Stimulated activated CD8-positive, alpha-beta memory T cell treated with anti-CD3 and anti-CD28 coated beads, Interleukin-2, amount 100 ng/mL, for 48 hours (primary cell): ENCODE measurements at regions not wholly inside any gene's neighbourhood (a gene's known extent, or its start where the extent isn't known, plus 50 kb on each side); places are given as distances from the start of the nearest gene placed in this dataset.

Source experiments
- DNase-seq, 2 donors: peaks; one replicate each; pipeline ENCODE4 v3.0.0-alpha.2; 2020; ENCODE audit warnings: low read depth in 2 of 2

DNA sequence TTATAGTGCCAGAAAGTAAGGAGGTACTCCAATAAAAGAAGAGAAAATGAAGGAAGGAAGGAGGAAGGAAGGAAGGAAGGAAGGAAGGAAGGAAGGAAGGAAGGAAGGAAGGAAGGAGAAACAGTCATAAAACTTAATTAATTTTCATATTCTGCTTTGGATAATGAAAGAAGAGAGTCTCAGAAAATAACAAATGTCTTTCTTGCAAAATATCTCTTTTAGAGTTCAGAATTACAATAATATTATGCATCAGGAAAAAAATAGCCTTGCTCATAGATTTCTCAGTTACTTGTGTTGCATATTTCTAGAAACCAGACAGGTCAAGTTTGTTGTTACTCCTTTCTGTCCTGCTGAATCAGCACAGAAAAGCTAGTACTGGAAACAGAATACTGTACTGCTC lies 130.1 kb upstream of the DKK2 start:
- no peak for DNase-seq

DNA sequence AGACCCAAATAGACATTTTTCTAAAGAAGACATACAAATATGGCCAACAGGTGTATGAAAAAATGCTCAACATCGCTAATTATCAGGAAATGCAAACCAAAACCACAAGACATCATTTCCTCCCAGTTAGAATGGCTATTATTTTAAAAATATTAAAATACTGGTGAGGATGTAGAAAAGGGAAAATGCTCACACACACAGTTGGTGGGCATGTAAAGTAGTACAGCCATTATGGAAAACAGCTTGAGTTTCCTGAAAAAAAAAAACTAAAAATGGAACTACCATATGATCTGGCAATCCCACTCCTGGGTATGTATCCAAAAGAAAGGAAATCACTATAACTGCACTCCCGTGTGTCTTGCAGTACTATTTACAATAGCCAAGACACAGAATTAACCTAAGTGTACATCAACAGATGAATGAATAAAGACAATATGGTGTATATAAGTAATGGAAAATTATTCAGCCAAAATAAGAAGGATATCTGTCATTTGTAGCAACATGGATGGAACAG lies 128.9 kb upstream of the DKK2 start:
- no peak for DNase-seq

DNA sequence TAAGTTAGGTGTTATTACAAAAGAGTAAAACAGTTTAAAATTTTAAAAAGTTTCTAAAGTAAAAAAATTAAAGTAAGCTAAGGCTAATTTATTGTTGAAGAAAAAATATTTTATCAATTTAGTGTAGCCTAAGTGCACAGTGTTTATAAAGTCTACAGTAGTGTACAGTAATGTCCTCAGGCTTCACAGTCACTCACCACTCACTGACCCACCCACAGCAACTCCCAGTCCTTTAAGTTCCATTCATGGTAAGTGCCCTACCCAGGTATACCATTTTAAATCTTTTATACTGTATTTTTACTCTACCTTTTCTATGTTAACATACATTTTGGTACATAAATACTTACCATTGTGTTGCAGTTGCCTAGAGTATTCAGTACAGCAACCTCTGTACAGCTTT lies 120.3 kb upstream of the DKK2 start:
- DNase-seq: no peak

DNA sequence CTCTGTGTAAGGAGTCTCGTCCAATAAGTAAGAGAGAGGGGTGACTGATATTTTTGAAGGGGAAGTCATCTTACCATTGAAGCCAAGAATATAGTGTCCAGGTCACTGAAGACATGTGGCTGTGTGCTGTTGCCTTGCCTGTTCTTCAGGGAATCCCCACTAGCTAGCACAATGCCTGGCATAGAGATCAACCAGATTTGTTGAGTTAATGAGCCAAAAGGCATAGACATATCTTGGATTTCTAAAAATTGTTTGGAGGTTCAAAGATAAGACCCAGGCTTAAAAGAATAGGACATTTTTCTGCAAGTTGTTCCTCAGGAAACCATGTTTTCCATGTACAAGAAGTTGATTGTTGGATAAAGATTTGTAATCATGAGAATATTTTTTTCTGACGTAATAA lies 119.3 kb upstream of the DKK2 start:
- DNase-seq: no peak

DNA sequence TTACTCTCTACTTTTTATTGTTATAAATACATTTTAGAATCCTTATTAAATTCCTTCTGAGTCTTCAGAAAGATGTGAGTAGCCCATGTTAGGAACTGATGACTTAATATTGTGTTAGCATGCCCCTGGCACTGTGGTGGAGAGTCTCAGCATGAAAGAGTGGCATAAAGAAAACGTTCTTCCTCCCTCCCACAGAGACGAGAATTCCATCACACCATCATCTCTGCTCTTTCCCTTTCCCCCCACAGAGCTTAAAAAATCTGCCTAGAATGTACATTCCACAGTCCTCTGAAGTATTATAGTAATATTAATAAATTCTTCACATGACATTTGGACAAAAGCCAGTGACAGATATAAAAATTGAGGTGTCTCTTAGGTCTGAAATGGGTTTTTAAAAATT lies 117.8 kb upstream of the DKK2 start:
- no peak for DNase-seq

DNA sequence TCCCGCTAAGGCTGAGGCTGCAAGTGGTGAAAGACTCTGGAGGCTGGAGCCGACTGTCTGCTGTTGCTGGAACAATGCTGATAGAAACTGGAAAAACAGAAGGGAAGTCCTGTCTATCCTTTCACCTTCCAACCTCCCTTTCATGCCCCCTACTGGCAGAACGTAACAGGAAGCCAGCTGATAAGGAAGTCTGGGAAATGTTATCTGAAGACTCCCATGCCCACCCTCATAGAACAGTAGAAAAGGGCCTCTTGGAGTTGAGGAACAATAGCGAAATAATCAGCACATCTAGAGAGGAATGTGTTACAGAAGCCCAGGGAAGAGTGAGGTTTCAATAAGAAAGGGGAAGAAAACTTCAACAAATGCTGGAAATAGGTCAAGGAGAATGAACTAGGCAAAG lies 117.1 kb upstream of the DKK2 start:
- no peak for DNase-seq

DNA sequence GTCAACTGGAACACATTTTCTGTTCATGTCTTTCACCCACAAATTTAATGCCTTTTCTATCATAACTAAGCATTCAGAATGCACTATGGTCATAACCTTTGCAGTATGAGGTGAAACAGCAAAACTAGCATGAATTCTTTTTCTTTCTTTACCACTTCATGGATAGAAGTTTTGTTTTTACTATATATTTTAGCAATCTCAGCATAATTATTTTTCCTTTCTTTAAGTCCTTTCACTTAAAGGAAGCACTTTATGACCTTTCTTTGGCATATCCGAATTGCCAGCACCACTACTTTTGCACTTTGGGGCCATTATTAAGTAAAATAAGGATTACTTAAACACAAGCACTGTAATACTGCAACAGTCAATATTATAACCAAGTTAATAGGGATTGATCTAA lies 115.1 kb upstream of the DKK2 start:
- DNase-seq: no peak

DNA sequence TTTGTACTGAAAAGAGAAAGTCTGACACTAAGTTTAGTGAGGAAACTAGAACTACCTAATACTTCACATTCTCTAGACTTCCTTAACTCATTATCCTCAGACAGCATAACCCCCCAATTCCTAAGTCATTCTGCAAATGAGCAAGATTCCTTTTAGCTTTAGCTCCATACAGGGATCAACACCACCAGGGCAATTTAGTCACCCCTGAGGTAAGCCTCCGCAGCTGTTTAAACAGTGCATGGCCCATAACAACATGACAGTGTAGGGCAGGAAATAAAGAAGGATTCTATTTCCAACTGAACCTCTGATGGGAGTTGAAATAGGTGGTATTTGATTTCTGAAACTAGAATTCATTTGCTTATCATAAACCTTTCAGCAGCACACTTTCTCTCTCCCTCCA lies 112.8 kb upstream of the DKK2 start:
- DNase-seq: no peak

DNA sequence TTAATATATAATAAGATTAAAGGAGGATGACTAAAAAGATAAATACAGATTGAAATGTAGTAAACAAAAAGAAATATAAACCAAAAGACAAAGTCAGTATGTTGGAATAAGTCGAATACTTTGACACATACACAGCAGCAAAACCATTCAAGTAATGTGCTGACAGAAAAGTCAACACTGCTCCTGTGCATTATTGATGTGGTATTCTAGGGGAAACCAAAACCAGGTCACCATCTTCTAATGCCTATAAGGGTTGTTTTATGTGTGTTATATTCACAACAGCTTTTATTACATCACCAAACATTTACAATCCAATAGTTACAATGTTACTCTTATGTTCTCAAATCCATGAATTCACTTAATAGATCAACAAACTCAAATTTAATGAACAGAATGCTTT lies 111.8 kb upstream of the DKK2 start:
- no peak for DNase-seq

DNA sequence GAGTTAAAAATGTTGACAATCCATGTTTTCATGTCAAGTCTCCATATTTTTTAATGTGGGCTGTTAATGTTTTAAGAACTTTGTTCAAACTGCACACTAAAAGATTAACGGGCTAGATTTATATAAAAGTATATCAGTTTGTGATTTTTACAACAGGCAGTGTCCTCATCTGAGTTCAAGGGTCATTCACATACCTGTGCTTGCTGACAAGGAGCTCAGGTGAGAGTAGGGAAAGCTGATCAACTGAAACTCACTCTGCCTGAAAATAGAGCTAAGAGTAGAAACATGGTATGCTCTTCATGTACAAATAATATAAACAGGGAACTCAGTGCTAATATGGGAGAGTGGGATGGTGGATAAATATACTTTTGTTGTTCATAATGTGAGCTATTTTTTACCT lies 102.3 kb upstream of the DKK2 start:
- no peak for DNase-seq

DNA sequence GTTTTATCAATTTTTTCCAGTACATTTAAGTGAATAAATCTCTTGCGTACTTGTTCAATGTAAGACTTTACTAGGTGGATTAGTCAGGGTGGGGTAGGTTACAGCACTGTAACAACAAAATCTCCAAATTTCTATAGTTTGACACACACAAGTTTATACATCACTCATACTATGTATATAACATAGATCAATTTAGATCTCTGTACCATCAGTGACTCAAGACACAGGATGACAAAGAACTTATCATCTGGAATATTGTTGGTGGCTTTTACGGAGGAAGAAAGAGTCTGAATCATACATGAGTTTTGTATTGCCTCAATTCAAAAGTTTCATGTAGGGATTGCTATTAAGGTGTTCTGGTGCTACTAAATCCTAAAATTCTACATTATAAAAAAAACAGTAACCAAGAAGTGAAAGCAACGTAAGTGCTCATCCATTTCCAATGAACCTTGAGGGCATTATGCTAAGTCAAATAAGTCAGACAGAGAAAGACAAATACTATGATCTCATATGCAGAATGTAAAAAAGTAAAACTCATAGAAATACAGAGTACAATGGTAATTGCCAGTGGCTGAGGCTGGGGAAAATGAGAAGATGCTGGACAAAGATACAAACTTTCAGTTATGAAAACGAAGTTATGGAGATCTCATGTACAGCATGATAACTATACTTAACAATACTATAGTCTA lies 98.0 kb upstream of the DKK2 start:
- DNase-seq: no peak

DNA sequence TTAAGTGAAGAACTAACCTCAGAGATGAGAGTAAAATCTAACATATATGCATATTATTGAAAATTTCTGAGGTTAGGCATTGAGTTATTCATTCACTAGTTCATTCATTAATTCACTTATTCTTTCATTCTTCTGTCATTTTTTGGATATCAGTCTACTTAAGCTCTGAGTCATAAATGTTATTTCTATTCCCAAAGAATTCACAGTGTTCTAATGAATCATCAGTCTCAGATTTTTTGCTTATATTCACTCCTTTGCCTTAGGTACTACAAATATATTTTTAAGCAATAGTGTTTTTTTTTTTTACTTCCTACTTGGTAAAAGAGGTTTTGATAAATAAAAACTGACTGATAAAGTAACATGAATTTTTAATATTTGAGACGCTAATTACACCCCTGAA lies 95.2 kb upstream of the DKK2 start:
- DNase-seq: no peak

DNA sequence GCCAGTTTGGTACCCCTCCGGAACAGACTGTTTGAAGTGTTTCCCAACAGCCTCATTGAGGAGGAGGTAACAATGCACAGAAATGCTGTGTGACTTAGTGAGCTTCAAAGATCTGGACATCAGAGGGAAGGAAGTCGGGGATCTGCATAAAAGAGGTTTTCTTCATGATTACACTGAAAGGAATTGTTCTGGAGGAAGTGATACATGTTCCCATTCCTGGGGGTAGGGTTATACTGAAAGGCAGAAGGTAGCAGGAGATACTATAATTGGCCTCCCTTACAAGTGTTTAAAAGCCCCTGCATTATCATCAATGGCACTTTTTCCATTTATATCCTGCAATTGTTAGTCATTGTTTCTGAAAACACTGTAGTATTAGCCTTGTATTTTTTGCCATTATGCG lies 94.0 kb upstream of the DKK2 start:
- DNase-seq: no peak

DNA sequence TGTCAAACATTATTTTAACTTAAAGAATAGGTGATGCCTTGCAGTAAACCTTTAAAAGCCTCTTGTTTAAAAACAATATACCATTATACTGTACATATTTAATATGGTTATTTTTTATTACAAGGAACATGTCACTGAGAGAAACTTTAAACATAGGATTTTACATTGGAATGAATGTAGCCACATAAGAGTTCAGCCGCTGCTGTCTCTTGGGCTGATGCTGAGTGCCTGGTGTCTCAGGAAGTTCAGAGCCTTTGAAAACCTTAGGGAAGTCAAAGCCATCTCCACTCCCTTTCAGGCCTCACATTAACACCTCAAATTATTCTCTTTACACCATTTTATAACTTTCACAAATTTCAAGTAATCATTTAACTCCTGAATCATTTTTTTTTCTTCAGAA lies 93.5 kb upstream of the DKK2 start:
- no peak for DNase-seq

DNA sequence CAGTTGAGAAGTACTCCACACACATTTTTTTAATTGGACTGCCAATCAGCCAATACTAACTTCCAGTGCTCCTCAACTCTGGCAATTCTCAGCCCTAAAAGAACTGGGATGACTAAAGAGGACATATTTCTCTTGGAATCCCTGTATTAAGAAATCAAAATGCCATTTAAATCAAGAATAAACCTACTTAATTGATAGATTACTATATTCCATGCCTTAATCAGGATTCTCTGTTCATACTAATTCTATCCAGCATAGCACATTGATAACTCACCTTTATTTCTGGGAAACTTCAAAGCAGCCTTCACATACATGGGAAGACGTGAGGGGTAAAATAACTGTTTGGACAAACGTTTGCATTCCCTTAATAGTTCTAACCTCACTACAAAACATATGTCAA lies 93.0 kb upstream of the DKK2 start:
- DNase-seq: no peak

DNA sequence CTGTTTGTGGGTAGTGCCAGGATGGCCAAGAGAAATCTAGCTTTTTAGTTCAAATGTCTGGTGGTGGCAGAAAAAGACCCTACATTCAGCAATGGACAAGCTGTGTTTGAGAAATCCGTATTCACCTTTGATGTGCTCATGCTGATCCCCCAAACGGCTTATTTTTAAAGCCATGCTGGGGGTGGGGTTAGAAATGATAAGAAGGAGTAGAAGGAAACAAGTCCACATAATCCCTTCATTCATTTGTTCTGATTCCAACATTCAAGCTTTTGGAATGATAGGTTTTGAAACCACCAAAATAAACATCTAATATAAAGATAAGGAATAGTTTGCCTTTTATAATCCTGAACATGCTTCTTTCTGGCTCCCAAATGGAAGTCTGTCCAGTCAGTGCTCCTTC lies 92.0 kb upstream of the DKK2 start:
- no peak for DNase-seq

DNA sequence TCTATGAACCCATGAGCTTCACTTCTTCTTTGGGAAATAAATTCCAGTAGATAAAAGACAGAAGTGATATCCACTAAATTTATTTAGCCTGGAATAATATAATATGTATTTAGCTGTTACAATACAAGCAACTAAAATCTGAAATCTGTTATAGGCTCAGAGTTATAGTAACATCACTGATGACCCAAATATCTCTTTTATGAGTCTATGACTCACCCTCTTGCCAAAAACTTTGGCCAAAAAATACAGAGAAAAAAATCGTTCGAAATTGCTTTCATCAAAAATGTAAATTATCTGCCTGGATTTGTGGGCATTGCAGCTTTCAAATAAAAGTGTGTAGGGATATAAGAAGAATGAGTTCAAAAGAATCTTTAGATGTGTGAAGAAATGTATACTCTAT lies 89.4 kb upstream of the DKK2 start:
- DNase-seq: no peak

DNA sequence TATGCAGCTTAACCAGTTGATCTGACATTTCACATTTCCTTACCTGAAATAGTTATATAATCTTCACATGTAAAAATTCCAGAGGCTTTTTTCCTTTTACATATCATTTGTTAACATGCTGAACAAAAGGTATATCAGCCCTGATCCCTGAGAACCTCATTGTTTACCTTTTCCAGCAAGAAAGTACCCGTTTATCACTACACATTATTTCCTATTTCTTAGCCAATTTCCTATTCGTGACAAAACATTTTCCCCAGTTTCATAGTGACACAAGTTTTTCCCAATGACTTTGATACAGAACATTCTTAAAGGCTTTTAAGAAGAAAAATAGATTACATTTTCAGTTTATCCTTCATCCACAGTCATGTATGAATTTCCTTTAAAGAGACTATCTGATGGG lies 86.6 kb upstream of the DKK2 start:
- no peak for DNase-seq

DNA sequence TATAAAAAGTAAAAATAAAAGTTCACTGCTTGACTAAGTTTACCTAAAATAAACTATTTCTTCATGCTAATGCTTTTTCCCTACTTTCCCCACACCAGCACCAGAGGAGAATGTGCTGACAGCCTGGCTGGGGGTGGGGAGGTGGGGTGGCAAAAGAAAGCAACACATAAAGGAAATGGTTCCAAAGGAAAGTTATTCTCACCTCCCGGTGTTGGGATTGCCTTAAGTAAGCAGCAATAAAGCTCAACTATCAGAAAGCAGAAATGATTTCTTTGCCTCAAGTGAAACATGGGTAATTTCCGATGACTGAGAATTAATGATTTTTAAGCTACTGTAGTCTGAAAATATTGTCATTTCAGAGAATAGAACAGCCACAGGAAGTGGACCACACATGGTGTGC lies 84.5 kb upstream of the DKK2 start:
- DNase-seq: no peak

DNA sequence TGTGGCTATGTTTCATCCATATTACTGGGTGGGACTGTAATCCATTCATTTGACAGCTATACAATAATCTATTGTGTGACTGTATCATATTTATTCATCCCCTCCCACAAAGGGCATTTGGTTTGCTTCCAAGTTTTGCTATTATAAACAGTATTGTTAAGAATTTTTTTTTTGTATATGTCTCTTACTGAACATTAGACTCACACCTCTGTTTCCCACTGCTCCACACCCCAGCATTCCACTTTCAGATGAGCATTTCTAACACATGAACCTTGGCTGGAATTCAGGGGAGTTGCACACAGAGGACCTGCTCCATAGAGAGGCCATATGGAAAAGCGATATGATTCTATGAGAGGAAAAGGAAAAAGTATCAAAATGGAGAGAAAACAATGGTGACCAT lies 81.6 kb upstream of the DKK2 start:
- no peak for DNase-seq

DNA sequence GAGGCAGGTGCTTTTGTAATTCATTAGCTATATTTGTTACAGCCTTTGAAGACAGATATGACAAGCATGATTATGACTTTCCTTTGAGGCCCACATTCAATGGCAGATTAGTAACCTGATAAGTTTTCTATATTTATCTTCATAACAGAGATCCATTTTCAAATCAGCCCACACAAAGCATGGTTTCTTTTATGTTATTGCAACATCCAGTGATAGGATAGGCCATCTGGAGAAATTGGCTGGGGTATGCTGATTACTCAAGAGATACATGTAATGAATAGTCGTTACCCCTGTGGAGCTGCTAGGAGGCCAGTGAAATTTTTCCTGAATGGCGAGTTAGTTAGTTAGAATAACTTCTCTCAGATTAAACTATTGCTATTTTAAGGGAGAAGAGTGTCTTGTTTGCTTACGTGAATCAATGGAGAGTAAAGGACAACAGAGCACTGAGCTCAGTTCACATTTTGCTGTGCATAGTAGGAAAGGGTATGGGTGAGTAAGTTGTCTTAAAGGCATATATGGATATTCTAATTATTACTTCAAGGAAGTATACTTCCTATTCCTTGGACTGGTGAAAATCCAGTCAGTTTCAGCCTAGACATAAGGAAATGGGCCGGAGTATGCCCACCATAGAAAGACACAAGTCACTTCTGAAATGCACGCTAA lies 79.2 kb upstream of the DKK2 start:
- DNase-seq: no peak

DNA sequence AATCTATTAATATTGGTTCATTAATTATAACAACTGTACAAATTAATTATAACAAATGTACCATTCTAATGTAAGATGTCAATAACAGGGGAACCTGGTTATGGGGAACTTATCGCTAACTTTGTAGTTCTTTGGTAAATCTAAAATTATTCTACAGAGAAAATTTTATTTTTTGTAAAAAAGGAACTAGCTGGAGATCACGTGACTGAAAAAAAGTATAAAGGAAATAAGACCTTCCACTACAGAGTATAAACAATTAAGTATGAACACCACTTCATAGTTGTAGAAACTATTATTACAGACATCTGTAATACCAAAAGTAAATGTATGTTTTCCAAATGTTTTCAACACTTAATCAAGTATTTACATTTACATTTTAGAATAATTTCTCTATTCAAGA lies 77.9 kb upstream of the DKK2 start:
- no peak for DNase-seq

DNA sequence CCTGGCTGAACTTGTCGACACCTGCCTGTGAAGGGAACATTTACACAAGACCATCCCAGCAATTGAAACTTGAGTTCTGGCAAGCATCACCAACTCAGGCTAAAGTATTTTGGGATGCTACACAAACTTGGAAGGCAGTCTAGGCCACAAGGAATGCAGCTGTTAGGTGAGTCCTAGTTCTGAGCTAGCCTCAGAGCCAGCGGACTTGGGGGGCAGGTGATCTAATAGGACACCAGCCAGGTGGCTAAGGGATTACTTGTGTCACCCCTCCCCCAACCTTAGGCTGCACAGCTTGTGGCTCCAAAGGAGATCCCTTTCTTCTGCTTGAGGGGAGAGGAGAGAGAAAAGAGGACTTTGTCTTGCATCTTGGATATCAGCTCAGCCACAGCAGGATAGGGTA lies 62.3 kb upstream of the DKK2 start:
- DNase-seq: no peak

DNA sequence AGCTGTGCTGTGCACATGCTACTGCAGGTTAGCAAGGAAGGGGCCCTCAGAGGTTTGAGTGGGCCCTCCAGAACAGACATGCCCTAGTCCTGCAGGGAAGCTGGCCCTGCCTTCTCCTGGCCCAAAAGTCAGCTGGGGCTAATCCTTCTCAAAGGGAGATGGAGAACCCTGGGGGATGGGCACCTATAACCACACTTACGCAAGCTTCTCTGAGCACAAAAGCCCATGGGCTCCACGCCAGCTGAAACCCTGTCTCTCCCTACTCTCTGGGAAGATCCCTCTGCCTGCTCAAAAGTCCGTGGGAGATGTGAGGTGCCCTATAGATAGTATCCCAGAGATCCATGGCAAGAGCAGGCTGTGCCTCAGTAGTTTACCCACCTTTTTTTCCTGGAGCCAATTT lies 58.9 kb upstream of the DKK2 start:
- DNase-seq: no peak
